HG02973 (cell line): ENCODE measurements at regions not wholly inside any gene's neighbourhood (a gene's known extent, or its start where the extent isn't known, plus 50 kb on each side); places are given as distances from the start of the nearest gene placed in this dataset.
"Not testable (repeated sequence)": the region's sequence is repeated elsewhere in the genome, so short reads cannot be mapped to it uniquely, and the experiment has no call there.

Source experiments
- ATAC-seq: cut with Tn5 transposase; IDR thresholded peaks from one replicate; pipeline ENCODE4 v1.9.1; 2021; ENCODE audit warnings: moderate library complexity; ENCODE audit not compliant: unreplicated experiment

DNA sequence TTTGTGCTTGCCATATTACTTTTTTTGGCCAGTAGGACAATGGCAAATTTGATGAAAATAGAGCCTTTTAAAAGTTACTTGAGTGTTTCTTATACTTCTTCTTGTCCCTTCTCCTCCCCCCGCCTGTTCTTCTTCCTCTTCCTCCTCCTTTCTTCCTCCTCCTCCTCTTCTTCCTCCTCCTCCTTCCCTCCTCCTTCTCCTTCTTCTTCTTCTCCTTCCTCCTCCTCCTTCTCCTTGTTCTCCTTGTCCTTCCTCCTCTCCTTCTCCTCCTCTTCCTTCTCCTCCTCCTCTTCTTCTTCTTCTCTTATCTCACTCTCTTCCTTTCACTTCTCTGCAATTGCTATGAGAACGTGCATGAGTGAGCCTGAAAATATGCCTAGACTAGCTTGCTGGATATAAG lies 466.2 kb upstream of the NR5A2 start:
- no peak for ATAC-seq

DNA sequence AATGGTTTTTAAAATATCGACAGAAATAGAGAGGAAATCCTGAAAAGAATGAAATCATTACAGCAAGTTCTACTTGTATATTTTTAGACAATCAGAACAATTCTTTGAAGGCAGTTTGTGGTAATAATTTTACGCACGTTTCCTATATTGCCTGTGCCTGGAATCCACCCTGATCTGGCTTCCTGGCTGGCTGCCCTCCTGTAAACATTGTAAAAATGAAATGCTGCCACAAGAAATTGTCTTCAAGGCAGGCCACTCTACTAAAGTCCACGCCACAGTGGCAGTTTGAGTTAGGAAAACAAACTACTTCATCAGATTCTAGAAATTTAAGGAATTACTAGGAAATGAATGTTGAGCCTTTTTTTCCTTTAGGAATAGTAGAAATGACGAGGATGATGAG lies 454.5 kb upstream of the NR5A2 start:
- no peak for ATAC-seq

DNA sequence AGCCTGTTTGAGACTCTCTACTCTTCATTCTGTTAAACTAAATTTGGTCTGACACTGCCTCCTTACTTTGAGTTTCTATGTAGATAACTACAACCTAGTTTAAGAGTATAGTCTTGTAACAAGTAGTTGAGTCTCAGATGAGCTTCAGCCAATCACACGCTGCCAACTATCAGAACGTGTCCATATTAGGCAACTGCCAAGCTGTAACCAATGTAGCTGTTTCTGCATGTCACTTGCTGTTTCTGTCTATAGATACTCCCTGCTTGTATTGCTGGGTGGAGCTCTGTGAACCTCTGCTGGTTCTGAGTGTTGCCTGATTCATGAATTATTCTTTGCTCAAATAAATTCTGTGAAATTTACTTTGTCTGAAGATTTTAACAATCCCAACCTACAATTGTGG lies 452.6 kb upstream of the NR5A2 start:
- ATAC-seq: no peak

DNA sequence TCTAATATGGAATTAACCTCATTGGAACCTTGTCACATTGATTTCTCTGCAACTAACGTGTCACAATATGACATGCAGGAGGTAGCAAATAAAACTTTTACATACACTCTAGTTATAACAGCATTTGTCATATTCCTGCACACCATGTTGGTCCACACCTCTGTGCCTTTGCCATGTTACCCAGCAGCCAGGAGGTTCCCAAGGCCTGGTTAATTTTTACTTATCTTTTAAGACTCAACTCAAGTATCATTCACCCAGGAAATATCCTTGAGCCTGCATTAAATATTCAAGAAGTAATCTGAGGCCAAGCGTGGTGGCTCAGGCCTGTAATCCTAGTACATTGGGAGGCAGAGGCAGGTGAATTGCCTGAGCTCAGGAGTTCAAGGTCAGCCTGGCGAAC lies 447.2 kb upstream of the NR5A2 start:
- ATAC-seq: no peak

DNA sequence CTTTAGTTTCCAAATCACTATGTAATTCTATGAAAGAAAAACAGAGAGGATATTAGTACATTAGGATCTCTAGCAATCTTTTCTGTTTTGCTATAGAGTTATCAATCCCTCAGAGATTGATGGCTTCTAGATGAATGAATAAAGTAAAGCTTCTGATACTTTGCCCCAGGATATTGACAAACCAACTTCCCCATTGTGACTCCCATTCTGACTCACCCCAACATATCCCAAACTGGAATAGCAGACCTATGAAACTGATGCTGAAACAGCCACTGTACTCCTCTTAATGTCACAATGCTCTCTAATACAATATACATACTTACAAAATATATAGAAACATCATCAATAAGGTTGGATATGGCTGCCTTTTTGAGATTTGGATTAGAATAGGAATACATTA lies 442.1 kb upstream of the NR5A2 start:
- no peak for ATAC-seq

DNA sequence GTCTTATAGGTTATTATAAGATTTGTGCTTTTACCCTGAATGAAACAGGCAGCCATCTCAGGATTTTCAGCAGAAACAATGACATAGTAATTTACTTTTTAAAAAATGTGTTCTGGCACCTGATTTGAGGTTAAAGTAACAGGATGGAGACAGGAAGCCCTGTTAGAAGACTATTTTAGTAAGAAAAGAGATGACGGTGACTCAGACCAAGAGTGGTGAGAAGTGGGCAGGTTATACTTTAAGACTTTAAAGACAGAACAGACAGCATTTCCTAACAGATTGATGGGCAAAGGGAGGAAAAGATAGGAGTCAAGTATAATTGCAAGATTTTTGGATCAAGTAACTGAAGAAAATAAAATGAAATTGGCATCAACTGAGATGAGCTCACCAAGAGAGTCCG lies 436.8 kb upstream of the NR5A2 start:
- peak; percentile 92 for ATAC-seq

DNA sequence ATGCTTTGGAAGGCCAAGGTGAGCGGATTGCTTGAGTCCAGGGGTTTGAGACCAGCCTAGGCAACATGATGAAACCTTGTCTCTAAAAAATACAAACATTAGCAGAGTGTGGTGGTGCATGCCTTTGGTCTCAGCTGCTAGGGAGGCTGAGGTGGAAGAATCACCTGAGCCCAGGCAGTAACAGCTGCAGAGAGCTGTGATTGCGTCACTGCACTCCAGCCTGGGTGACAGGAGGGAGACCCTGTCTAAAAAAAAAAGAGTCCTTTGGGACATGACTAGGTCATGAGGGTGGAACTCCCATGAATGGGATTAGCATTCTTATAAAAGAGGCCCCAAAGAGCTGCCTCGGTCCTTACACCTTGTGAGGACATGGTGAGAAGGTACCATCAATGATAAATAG lies 436.0 kb upstream of the NR5A2 start:
- no peak for ATAC-seq

DNA sequence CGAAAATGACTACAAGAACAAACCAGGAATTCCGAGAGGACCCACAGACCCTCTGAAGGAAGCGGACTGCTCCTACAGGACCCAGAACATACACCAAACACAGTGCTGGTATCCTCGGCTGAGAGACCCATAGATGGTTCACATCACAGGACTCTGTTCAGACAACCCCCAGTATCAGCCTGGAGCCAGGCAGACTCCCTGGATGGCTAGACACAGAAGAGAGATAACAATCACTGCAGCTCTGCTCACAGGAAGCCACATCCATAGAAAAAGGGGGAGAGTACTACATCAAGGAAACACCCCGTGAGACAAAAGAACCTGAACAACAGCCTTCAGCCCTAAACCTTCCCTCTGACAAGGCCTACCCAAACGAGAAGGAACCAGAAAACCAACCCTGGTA lies 434.0 kb upstream of the NR5A2 start:
- no peak for ATAC-seq

DNA sequence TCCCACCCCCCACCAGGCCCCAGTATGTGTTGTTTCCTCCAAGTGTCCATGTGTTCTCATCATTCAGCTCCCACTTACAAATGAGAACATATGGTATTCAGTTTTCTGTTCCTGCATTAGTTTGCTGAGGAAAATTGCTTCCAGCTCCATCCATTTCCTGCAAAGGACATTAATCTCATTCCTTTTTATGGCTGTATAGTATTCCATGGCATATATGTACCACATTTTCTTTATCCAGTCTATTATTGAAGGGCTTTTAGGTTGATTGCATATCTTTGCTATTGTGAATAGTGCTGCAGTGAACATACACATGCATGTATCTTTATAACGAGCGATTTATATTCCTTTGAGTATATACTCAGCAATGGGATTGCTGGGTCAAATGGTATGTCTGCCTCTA lies 431.1 kb upstream of the NR5A2 start:
- not testable (repeated sequence) for ATAC-seq

DNA sequence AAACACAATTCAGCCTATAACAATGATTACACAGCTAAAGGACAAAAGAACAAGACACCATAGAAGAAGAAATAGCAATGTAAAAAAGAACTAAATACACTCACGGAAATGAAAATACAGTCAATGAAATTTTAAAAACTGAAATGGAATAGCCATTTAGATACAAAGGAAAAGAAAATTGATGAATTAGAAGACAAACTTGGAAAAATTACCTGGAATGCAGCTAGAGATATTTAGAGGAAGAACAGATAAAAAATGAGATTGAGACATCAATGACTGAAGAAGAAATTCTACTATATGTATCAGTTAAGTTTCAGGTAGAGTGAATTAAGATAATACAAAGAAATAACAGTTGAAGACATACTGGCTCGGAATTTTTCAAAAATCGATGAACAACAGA lies 430.4 kb upstream of the NR5A2 start:
- ATAC-seq: no peak

DNA sequence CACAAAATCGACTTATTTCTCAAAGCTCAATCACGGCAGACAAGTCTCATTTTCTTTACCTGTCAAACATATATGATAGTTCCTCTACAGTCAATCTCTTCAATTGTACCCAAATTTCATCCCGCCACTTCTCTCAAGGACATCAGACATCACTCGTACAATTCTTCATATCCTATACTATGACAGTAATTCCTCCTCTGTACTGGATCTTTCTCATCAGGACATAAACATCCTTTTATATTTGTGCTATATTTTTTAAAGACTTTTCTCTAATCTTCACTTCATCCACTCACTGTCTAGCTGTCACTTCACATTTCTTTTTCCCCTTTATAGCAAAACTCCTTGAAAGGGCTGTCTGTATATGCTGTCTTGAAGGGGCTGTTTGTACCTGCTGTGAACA lies 419.1 kb upstream of the NR5A2 start:
- ATAC-seq: no peak

DNA sequence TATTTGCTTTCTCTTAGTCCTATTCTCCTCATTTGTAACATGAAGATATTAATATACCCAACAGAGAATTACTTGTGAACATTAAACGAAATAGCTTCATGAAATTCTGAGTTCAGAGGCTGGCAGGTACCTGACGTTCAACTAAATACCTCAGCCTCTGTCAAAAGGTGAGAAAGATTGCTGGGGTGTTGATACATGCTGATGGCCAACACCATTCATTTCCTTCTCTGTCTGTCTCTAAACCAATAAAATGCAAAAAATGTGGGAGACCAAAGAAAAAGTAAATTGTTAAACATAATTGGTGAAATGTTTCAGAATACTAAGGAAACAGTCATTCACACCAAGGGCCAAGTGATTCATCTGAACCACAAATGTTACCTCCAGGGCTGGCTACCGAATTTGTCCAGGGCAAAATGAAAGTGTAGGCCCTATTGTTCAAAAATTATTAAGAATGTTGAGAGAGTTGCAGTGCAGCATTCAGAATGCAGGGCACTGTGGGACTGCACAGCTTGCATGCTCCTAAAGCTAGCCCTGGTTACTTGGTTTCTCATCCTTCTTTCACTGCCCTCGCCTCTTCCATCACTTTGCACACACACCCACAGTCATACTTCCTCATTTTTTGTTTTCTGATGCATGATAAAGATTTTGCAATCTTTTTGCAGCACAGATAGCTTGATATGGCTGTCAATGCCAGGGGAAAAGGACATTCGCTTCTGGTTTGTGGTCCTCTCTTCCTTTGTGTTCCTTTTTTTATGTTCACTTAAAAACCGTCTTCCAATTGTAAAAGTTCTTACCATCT lies 414.3 kb upstream of the NR5A2 start:
- ATAC-seq: no peak

DNA sequence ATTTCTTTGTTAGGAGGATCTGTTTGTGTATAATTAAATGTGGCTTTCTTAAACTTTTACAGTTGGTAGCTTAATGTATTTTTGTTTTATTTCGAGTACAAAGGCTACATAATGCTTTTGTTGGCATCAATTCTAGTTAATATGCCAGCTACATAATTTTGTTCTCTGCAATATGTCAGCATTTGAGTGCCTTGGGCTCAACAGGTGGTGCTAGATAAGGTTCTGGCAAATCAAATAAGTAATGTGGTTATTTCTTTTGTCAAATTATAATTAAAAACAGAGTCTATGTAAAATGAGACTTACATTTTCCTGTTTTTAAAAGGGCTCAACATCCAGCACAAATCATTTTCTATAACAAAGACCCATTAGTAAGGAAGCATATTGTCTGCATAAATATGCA lies 410.6 kb upstream of the NR5A2 start:
- ATAC-seq: no peak

DNA sequence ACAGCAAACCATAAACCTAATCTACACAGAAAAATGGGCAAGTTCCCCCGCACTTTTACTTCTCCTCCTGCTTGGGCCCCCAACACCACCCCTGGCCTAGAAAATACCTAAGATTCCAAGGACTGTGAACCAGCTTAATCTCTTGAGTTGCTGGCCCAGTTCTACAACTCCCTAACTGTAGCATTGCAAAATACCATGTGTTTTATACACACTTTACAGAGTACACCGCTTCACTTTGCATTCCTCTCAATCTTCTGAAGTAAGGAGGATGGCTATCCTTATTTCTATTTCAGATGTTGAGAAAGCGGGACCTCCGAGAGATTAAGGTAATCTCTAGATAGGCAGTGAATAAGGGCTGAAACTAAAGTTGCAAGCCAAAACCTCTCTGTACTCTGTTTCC lies 408.3 kb upstream of the NR5A2 start:
- no peak for ATAC-seq

DNA sequence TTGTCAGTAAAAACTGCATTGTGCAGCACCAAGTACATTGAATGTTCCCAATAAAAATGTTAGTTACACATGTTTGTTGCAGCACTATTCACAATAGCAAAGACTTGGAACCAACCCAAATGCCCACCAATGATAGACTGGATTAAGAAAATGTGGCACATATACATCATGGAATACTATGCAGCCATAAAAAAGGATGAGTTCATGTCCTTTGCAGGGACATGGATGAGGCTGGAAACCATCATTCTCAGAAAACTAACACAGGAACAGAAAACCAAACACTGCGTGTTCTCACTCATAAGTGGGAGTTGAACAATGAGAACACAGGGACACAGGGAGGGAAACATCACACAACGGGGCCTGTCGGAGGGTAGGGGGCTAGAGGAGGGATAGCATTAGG lies 401.3 kb upstream of the NR5A2 start:
- ATAC-seq: not testable (repeated sequence)

DNA sequence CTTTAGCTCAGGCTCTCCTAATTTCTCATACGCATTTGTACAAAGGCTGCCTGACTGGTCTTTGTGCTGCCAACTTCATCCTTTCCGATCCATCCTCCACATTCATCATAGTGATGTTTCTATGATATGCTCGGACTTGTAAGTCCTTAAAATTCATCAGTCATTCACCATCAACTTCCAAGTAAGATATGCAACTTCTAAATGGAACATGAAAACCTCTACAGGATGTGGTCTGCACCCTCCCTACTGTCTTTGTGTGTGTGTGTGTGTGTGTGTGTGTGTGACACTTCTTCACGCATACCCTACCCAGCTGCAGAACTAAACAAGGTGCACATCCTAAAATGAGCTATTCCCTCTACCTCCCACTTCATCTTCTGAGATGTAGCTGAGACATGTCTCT lies 397.9 kb upstream of the NR5A2 start:
- ATAC-seq: no peak

DNA sequence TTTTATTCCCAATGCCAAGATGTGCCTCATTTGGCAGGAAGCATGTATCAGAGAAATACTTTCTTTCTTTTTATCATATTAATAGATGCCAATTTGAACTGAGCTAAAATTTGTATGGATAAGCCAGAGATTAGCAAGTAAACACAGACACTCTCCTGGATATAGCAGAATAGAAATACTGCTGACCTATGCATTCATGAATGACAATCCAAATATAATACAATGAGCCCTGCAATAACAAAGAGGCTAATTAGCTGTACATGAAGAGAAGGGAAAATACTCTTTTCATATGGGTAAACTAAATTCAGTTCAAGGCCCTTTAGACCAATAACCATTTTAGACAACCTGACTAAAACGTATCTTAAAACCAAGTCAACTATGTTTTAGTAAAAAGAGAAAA lies 388.1 kb upstream of the NR5A2 start:
- no peak for ATAC-seq

DNA sequence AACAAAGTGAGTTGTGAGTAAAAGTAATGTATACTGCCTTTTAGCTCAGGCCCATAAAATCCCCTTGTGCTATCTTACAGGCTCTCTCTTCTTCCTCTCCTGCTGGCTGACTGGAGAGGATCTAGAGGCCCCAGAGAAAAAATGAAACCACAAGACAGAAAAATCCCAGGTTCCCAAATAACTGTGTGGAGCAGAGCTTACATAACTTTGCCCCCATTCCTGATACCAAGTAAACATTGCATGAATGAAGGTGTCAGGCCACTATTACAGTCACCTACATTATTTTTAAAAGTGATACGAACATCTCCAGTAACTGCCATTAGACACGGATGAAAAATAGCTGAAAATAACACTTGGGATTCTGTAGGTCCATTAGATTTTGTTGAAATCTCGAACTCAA lies 386.0 kb upstream of the NR5A2 start:
- no peak for ATAC-seq

DNA sequence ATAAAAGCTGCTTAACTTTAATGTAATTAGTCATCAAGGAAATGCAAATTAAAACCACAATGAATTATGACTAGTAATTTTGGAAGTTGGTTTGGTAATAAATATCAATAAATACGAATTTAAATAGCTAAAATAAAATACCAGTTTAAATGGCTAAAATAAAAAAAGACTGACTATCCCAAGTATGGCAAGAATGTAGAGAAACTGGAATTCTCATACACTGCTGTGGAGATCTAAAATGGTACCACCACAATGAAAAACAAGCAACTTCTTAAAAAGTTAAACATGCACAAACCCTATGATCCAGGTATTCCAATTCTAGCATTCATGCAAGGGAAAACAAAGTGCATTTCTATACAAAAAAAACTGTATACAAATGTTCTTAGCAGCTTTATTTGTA lies 382.6 kb upstream of the NR5A2 start:
- ATAC-seq: no peak

DNA sequence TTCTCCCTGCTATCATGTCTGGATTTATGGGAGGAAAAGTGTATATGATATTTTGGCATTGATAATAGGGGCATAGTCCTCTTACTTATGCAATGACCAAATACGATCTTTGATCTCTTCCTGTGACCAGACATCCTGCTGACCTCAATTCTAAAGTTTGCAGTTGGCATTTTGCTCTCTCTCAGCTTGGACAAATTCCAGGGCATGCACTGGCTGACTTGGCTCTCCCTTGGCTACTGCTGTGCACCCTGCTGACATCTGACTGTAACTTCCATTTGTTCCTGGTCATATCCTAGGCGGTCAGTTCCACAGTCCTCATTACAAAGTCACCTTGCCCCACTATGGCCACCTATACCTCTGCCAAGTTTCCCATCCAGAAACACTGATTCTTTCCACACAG lies 380.7 kb upstream of the NR5A2 start:
- no peak for ATAC-seq

DNA sequence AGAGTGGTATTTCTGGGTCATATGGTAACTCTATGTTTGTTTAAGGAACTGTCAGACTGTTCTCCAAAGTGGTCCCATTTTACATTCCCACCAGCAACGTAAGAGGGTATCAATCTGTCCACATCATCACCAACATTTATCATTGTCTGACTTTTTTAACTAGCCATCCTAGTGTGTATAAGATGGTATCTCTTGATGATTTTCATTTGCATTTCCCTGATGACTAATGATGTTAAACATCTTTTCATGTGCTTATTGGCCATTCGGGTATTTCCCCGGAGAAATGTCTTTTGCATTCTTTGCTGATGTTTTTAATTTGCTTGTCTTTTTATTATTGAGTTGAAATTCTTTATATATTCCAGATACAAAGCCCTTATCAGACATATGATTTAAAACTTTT lies 370.1 kb upstream of the NR5A2 start:
- no peak for ATAC-seq

DNA sequence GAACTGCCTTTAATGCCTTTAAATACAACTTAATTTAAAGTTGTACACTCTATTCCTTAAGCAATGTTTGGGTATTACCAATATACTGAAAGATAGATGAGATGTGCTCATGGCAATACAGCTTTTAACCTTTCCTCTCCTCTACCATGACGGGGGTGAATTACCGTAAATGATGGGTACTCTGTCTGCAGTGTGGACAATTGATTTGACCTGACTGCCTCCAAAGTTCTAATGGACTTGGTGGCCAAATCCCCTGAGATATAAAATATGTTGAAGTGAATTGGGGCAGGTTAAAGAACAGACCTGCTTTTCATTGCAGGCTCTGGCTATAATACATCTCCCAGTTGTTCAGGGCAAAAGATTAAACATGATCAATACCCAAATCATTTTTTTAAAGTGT lies 367.4 kb upstream of the NR5A2 start:
- no peak for ATAC-seq

DNA sequence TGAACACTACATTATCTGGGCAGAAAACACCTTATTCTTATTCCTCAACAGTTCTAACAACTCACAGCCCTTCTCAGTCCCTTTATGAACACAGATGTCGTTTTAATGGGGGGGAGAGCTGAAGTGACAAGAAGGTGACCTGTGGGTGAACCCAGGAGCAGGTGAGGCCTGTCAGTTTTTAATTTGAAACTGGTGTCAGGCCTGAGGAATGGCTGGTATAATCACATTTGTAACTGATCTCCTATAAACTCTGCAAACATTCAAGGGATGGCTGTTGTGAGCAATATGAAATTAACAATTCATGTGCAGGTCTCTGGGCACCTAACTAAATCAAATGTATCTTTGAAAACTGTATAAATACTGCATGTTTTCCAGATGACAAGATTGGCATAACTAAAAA lies 362.1 kb upstream of the NR5A2 start:
- ATAC-seq: no peak
